Fibroblast of villous mesenchyme (primary cell): ENCODE measurements at regions not wholly inside any gene's neighbourhood (a gene's known extent, or its start where the extent isn't known, plus 50 kb on each side); places are given as distances from the start of the nearest gene placed in this dataset.

Experiments
- DNase-seq: peaks from one replicate; pipeline ENCODE4 v3.0.0-alpha.2; 2010; ENCODE audit warnings: low read depth
- H3K4me3 ChIP-seq: 2 replicates; pipeline ENCODE4 v1.5.1; 2011; ENCODE audit warnings: low read depth, mild to moderate bottlenecking, low read length
- TF ChIP-seq, protein P1 (sequence below): IDR thresholded peaks from 2 replicates; pipeline ENCODE4 v1.5.1; 2012; ENCODE audit warnings: low read depth, mild to moderate bottlenecking, low read length; ENCODE audit not compliant: insufficient read depth

DNA sequence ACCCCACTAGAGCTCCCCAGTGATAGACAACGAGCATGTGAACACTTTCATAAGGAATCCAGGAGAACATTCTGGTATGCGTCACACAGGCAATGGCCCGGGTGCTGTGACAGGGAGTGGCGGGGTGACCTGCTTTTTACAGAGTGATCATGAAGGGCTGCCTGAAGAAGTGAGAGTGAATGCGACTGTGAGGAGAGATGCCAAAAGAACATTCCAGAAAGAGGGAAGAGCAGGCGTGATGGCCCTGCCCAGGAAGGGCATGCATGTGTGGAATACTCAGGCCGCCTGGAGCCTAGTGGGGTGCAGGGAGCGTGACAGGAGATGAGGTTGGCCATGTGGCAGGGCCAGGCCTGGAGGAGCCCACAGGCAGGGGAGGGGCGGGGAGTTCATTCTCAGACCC is 53.8 kb downstream of the FZD10 start:
- DNase-seq: no peak
- H3K4me3 ChIP-seq: no peak overlapping the region
- TF ChIP-seq, protein P1, sequence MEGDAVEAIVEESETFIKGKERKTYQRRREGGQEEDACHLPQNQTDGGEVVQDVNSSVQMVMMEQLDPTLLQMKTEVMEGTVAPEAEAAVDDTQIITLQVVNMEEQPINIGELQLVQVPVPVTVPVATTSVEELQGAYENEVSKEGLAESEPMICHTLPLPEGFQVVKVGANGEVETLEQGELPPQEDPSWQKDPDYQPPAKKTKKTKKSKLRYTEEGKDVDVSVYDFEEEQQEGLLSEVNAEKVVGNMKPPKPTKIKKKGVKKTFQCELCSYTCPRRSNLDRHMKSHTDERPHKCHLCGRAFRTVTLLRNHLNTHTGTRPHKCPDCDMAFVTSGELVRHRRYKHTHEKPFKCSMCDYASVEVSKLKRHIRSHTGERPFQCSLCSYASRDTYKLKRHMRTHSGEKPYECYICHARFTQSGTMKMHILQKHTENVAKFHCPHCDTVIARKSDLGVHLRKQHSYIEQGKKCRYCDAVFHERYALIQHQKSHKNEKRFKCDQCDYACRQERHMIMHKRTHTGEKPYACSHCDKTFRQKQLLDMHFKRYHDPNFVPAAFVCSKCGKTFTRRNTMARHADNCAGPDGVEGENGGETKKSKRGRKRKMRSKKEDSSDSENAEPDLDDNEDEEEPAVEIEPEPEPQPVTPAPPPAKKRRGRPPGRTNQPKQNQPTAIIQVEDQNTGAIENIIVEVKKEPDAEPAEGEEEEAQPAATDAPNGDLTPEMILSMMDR: no peak

DNA sequence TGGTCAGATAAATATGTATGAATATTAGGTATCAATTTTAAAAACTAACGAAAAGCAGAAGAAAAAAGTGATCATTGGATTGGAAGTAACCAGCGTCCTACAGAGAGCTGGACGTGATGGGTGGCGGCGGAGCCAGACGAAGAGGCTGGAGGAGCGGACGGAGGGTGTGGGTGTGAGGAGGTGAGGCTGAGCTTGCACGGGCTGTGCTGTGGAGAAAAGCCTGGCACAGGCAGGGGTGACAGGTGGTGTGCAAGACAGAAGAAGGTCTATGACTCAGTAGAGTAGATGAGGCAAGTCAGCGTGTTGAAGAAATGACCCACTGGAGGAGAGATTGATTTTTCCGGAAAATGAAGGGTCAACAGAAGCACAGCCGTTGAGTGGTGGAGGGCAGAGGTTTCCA is 56.4 kb downstream of the FZD10 start:
- no peak overlapping the region for H3K4me3 ChIP-seq
- DNase-seq: no peak
- TF ChIP-seq, protein P1: no peak

DNA sequence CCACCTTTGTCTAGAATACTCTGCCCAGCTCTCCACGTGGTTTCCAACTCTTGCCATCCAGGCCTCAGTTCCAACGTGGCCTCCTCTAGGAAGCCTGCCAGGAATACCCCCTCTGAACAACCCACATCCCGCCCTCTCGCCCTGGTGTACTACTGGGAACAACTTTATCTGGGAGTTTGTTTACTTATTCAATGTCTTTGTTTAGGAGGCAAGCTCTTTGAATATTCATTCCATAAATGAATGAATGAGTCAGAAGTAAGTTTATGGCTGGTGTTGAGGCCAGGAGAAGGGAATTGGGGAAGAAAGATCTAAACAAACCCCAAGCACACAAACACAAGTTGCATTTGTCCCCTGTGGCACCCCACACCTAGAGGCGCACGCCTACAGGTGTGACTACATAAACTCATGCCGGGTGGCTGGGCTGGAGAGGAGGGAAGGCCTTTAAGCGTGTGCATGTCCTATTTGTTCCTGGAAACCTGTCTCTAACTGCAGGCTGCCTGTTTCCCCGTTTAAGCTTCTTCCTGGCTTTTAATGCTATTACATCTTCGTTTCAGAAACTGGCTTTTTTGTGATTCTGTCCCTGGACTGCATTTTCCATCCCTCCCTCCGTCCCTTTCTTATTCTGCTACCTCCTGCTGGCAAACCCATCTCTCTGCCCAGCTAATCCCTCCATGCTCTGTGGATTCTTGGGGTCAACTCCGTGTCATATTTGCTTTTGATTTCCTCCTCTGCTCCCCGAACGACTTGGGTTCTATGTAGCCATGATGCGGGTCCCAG is 57.9 kb downstream of the FZD10 start:
- TF ChIP-seq, protein P1: no peak
- H3K4me3 ChIP-seq: no peak overlapping the region
- DNase-seq: no peak

DNA sequence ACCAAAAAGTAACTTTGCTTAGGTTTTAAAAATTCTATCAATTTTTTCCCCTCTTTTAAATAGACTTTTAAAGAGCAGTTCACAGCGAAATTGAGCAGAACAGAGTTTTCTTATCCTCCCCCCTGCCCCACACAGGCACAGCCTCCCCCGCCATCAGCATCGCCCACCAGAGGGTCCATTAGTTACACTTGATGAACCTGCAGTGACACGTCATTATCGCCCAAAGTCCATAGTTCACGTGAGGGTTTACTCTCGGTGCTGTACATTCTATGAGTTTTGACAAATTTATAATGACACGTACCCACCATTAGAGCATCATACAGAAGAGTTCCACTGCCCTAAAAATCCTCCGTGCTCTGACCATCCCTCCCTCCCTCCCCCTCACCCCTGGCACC is 58.4 kb downstream of the FZD10 start:
- H3K4me3 ChIP-seq: no peak overlapping the region
- TF ChIP-seq, protein P1: no peak
- DNase-seq: no peak

DNA sequence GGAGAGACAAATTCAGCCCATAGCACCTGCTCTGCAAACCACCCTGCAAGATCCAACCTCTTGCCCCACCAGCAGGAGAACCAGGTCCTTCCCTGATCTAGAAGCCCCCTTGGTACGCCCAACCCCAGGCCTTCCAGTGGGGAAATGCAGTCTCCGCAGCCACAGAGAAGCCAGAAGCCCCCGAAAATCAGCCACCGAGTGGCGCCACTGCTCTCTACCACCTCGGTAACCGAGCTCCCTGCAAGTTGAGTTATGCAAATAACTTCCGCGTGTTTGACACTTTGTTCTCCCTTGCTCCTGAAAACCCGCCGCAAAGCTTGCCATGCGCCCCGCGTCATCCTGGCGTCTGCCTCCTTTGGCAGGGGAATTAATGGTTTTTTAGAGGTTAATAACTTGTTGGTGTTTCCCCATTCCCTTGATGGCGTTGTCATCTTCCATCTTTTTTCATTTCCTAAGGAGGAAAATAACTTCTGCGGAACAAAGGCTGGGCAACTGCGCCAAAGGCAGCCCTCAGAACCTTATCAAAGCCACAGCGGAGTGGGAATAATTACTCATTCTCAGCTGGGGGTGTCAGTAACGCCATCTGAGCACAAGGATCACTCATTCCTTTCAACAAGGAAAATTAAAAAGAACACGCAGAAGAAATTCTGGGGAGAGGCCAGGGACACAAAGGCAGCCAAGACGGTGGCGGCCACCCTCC is 60.4 kb downstream of the FZD10 start:
- H3K4me3 ChIP-seq: no peak overlapping the region
- DNase-seq: no peak
- TF ChIP-seq, protein P1: no peak

DNA sequence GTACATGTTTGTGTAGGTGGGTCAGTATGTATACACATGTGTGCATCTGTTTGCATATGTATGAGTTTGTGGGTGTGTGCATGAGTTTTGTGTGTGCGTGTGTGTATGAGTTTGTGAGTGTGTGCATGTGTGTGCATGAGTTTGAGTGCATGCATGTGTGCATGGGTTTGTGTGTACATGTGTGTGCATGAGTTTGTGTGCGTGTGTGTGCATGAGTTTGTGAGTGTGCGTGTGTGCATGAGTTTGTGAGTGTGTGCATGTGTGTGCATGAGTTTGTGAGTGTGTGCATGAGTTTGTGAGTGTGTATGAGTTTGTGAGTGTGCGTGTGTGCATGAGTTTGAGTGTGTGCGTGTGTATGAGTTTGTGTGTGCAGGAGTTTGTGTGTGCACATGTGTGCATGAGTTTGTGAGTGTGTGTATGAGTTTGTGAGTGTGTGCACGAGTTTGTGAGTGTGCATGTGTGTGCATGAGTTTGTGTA is 61.5 kb downstream of the FZD10 start:
- no peak overlapping the region for H3K4me3 ChIP-seq
- TF ChIP-seq, protein P1: no peak
- no peak for DNase-seq

DNA sequence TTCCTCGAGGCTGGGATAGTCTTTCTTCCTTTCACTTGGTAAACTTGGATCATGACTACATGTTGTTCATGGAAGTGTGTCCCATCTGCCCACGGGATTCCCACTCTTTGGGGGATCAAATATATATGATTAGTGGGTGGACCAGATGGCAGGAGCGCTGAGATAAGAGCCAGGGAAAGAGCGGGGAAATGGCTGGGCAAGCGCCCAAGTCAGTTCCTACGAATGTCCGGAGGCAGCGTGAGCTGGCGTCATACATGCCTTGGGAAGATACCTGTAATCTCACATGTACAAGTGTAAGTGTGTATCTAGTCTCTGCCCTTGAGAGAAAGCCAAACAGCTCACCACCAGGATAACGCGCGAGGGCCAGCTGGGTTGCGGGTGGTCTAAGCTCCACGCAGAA is 62.3 kb downstream of the FZD10 start:
- TF ChIP-seq, protein P1: no peak
- no peak for DNase-seq
- H3K4me3 ChIP-seq: no peak overlapping the region
